ENCODE measurements at regions not wholly inside any gene's neighbourhood (a gene's known extent, or its start where the extent isn't known, plus 50 kb on each side); places are given as distances from the start of the nearest gene placed in this dataset.

DNA sequence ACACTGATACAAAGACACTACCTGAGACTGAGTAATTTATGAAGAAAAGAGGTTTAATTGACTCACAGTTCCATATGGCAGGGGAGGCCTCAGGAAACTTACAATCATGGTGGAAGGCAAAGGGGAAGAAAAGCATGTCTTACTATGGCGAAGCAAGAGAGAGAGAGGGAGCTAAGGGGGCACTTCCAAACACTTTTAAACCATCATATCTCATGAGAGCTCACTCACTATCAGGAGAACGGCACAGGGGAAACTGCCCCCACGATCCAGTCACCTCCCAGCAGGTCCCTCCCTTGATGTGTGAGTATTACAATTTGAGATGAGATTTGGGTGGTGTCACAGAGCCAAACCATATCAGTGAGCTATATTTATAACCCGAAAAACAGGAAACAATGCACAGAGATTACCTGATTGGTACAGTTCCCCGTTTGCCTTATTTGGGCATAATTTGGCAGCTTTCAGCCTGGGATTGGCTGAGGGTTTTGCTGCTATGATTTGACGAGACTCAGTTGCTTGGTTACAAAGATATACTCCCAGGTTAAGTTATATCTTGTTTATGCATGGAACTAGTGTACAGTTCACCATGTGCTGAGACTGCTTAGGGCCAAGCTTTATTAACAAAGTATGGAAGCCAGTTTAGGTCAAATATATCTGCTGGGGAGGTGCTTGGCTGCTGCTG lies 184.2 kb downstream of the NR2F2 start:
- TF ChIP-seq CTCF (IDR thresholded peaks at IDR 0.05; ENCODE audit: low read depth, low read length, poor library complexity, severe bottlenecking), result no peak
- TF ChIP-seq EZH2phosphoT487 (IDR thresholded peaks at IDR 0.05; ENCODE audit: borderline replicate concordance, low read length), result no peak
